ENCODE measurements at regions not wholly inside any gene's neighbourhood (a gene's known extent, or its start where the extent isn't known, plus 50 kb on each side); places are given as distances from the start of the nearest gene placed in this dataset.

- peaks cover 27% of the 10 kb centered on the region for H3K9me3 Mint-ChIP-seq
- DNase-seq, result no peak
- no peak for TF ChIP-seq CTCF (IDR thresholded peaks at IDR 0.05)
- H3K4me3 Mint-ChIP-seq, result no peak overlapping the region
- no peaks in the 10 kb centered on the region; the same call in none of the 2 replicates for H3K27me3 Mint-ChIP-seq (ENCODE audit: insufficient read depth)
- H3K36me3 Mint-ChIP-seq (ENCODE audit: low read depth), result no peaks in the 10 kb centered on the region
- H3K4me1 Mint-ChIP-seq (ENCODE audit: low read depth), result no peaks in the 10 kb centered on the region
- H3K27ac Mint-ChIP-seq, result no peak overlapping the region
These were observed 95.1 kb upstream of the CNTNAP4 start for GRCh38 chr16:76182041-76182635.

- H3K9me3 Mint-ChIP-seq, result peaks cover 40% of the 10 kb centered on the region
- no peak overlapping the region for H3K27ac Mint-ChIP-seq
- H3K4me1 Mint-ChIP-seq (ENCODE audit: low read depth), result no peaks in the 10 kb centered on the region
- H3K27me3 Mint-ChIP-seq (ENCODE audit: insufficient read depth), result no peaks in the 10 kb centered on the region; the same call in none of the 2 replicates
- H3K36me3 Mint-ChIP-seq (ENCODE audit: low read depth), result no peaks in the 10 kb centered on the region
- H3K4me3 Mint-ChIP-seq, result no peak overlapping the region
- no peak for TF ChIP-seq CTCF (IDR thresholded peaks at IDR 0.05)
- no peak for DNase-seq
These were observed 93.6 kb upstream of the CNTNAP4 start for GRCh38 chr16:76183647-76184046.

- Mint-ChIP-seq H3K9me3 (peaks cover 32% of the 10 kb centered on the region), H3K4me1 (ENCODE audit: low read depth) (no peaks in the 10 kb centered on the region), H3K27me3 (ENCODE audit: insufficient read depth) (no peaks in the 10 kb centered on the region; the same call in 1 of the 2 replicates), H3K4me3 (no peak overlapping the region), H3K36me3 (ENCODE audit: low read depth) (no peaks in the 10 kb centered on the region), H3K27ac (no peak overlapping the region)
- no peak for DNase-seq
- TF ChIP-seq CTCF (IDR thresholded peaks at IDR 0.05), result no peak
These were observed 87.1 kb upstream of the CNTNAP4 start for GRCh38 chr16:76190057-76190456.

- no peak overlapping the region for H3K27ac Mint-ChIP-seq
- no peaks in the 10 kb centered on the region; the same call in 1 of the 2 replicates for H3K27me3 Mint-ChIP-seq (ENCODE audit: insufficient read depth)
- H3K9me3 Mint-ChIP-seq, result peaks cover 35% of the 10 kb centered on the region
- H3K4me3 Mint-ChIP-seq, result no peak overlapping the region
- no peak for DNase-seq
- H3K36me3 Mint-ChIP-seq (ENCODE audit: low read depth), result no peaks in the 10 kb centered on the region
- H3K4me1 Mint-ChIP-seq (ENCODE audit: low read depth), result no peaks in the 10 kb centered on the region
- TF ChIP-seq CTCF (IDR thresholded peaks at IDR 0.05), result no peak
These were observed 86.7 kb upstream of the CNTNAP4 start for GRCh38 chr16:76190480-76190879.

- DNase-seq, result no peak
- H3K4me3 Mint-ChIP-seq, result no peak overlapping the region
- H3K9me3 Mint-ChIP-seq, result peaks cover 22% of the 10 kb centered on the region
- H3K27ac Mint-ChIP-seq, result no peak overlapping the region
- no peak for TF ChIP-seq CTCF (IDR thresholded peaks at IDR 0.05)
- H3K27me3 Mint-ChIP-seq (ENCODE audit: insufficient read depth), result no peaks in the 10 kb centered on the region
- H3K4me1 Mint-ChIP-seq (ENCODE audit: low read depth), result no peaks in the 10 kb centered on the region
- no peaks in the 10 kb centered on the region for H3K36me3 Mint-ChIP-seq (ENCODE audit: low read depth)
These were observed 83.1 kb upstream of the CNTNAP4 start for GRCh38 chr16:76193906-76194615.

Measured in HFFc6 (cell line).